Astrocyte (in vitro differentiated cells and primary cell): ENCODE measurements at regions not wholly inside any gene's neighbourhood (a gene's known extent, or its start where the extent isn't known, plus 50 kb on each side); places are given as distances from the start of the nearest gene placed in this dataset.

ENCODE experiments used
- DNase-seq: peaks from one replicate; pipeline ENCODE4 v3.0.0-alpha.2; 2010; ENCODE audit warnings: low read depth
- FAIRE-seq: peaks from 2 replicates; lab custom pipeline; 2011; peaks lifted over from hg19 to GRCh38; lab: Jason Lieb, UNC
- H2AFZ ChIP-seq: 2 replicates; pipeline ENCODE4 v1.6.0; 2012; ENCODE audit warnings: low read depth, low read length, inconsistent platforms
- H3K27ac ChIP-seq: 2 replicates; pipeline ENCODE4 v1.5.1; 2011; ENCODE audit warnings: low read depth, low read length, inconsistent platforms
- H3K27me3 ChIP-seq: 2 replicates; pipeline ENCODE4 v1.6.0; 2011; ENCODE audit warnings: low read length, inconsistent platforms; ENCODE audit not compliant: insufficient read depth
- H3K36me3 ChIP-seq: 2 replicates; pipeline ENCODE4 v1.5.1; 2011; ENCODE audit warnings: low read length, inconsistent platforms; ENCODE audit not compliant: insufficient read depth
- H3K4me1 ChIP-seq: 2 replicates; pipeline ENCODE4 v1.5.1; 2011; ENCODE audit warnings: low read length, inconsistent platforms; ENCODE audit not compliant: insufficient read depth
- H3K4me2 ChIP-seq: 2 replicates; pipeline ENCODE4 v1.6.0; 2012; ENCODE audit warnings: low read length, inconsistent platforms
- H3K4me3 ChIP-seq: 2 replicates; pipeline ENCODE4 v1.5.1; 2011; ENCODE audit warnings: low read depth, mild to moderate bottlenecking, low read length, inconsistent platforms; ENCODE audit not compliant: insufficient read depth
- H3K79me2 ChIP-seq: 2 replicates; pipeline ENCODE4 v1.6.0; 2012; ENCODE audit warnings: mild to moderate bottlenecking, low read length, inconsistent platforms; ENCODE audit not compliant: insufficient read depth
- H3K9ac ChIP-seq: 2 replicates; pipeline ENCODE4 v1.6.0; 2012; ENCODE audit warnings: mild to moderate bottlenecking, low read length, inconsistent platforms
- H3K9me3 ChIP-seq: 2 replicates; pipeline ENCODE4 v1.5.1; 2012; ENCODE audit warnings: low read depth, mild to moderate bottlenecking, low read length, inconsistent platforms; ENCODE audit not compliant: insufficient read depth
- H4K20me1 ChIP-seq: 2 replicates; pipeline ENCODE4 v1.6.0; 2012; ENCODE audit warnings: low read length, inconsistent platforms; ENCODE audit not compliant: insufficient read depth
- H3K27ac Mint-ChIP-seq: one replicate; pipeline ENCODE4 v1.8.0; 2021; ENCODE audit warnings: mild to moderate bottlenecking, mixed read lengths; ENCODE audit not compliant: unreplicated experiment
- H3K27me3 Mint-ChIP-seq: one replicate; pipeline ENCODE4 v1.8.0; 2021; ENCODE audit warnings: low read depth, mixed read lengths; ENCODE audit not compliant: unreplicated experiment
- H3K36me3 Mint-ChIP-seq: one replicate; pipeline ENCODE4 v1.8.0; 2021; ENCODE audit warnings: low read depth, mixed read lengths; ENCODE audit not compliant: unreplicated experiment
- H3K4me1 Mint-ChIP-seq: one replicate; pipeline ENCODE4 v1.8.0; 2021; ENCODE audit warnings: low read depth, mixed read lengths; ENCODE audit not compliant: unreplicated experiment
- H3K4me3 Mint-ChIP-seq: one replicate; pipeline ENCODE4 v1.8.0; 2021; ENCODE audit warnings: mild to moderate bottlenecking, moderate library complexity, mixed read lengths; ENCODE audit not compliant: unreplicated experiment
- H3K9me3 Mint-ChIP-seq: one replicate; pipeline ENCODE4 v1.8.0; 2021; ENCODE audit warnings: mild to moderate bottlenecking, mixed read lengths; ENCODE audit not compliant: unreplicated experiment
- CTCF ChIP-seq: IDR thresholded peaks from 2 replicates; pipeline ENCODE4 v1.5.1; 2011; ENCODE audit warnings: low read depth, mild to moderate bottlenecking, inconsistent platforms, low read length, moderate library complexity; ENCODE audit not compliant: insufficient read depth
- EZH2 ChIP-seq: IDR thresholded peaks from 2 replicates; pipeline ENCODE4 v1.6.1; 2012; ENCODE audit warnings: mild to moderate bottlenecking, low read length, inconsistent platforms; ENCODE audit not compliant: insufficient read depth

DNA sequence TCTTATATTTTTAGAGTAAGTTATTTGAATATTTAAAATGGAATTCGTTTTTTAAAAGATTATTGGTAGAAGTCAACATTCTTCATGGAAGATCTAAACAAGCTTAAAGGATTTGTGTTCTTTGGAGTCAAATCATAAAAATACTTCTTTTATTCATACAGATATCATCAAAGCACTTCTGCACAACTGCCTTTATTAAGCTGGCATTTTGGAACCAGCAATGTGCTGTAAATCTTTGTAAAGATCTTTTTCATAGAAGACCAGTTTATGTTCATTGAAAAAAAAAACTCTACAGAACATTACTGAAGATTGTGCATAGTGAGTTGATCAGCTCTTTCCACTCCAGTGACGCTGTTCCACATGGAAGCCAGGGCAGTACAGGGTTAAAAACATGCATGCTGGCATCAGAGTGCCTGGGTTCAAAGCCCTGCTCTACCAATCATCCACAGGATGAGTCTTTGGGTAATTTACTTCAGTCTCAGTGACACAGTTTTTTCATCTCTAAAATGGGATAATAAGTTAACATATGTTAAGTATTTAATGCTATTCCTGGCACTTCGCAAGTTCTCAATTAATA is 109.6 kb upstream of the SLC38A4 start:
- peaks cover 9% of the 10 kb centered on the region for H3K4me1 Mint-ChIP-seq

DNA sequence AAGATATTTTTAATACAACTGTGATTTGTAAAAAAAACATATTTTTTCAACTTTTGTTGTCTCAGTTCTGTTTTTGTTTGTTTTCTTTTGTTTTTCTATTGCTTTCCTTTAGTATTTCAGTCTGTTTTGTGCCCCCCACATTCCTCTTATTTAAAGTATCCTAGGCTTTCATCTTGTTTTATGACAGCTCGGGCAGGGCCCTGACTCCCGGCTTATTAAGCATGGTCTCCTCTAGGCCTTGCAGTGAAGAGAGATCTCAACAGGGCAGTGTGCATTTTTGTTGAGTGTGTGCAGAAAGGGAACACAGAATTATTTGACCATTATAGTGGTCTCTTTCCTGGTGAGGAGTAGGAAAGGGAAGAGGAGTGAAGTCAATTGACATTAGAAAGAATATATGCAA is 110.2 kb upstream of the SLC38A4 start:
- Mint-ChIP-seq H3K27ac (no peak overlapping the region), H3K27me3 (no peaks in the 10 kb centered on the region), H3K36me3 (no peaks in the 10 kb centered on the region), H3K4me1 (peaks cover 9% of the 10 kb centered on the region), H3K4me3 (no peak overlapping the region), H3K9me3 (peaks cover 2% of the 10 kb centered on the region)
- Histone ChIP-seq H3K27ac (no peak overlapping the region), H3K9ac (no peak overlapping the region), H3K4me3 (no peak overlapping the region), H3K36me3 (no peaks in the 10 kb centered on the region), H4K20me1 (no peaks in the 10 kb centered on the region), H3K79me2 (no peaks in the 10 kb centered on the region), H3K4me1 (peaks cover 4% of the 10 kb centered on the region), H2AFZ (no peak overlapping the region), H3K27me3 (no peaks in the 10 kb centered on the region), H3K4me2 (no peak overlapping the region), H3K9me3 (no peaks in the 10 kb centered on the region)
- FAIRE-seq, result no peak
- TF ChIP-seq EZH2 (no peak), CTCF (no peak)
- no peak for DNase-seq

More for the DNA sequence above, 109.6 kb upstream of the SLC38A4 start:
- H4K20me1 ChIP-seq, result no peaks in the 10 kb centered on the region
- no peak overlapping the region for H2AFZ ChIP-seq
- H3K4me2 ChIP-seq, result no peak overlapping the region
- no peak for TF ChIP-seq CTCF
- no peak for TF ChIP-seq EZH2
- no peak for DNase-seq
- H3K27ac Mint-ChIP-seq, result no peak overlapping the region
- no peaks in the 10 kb centered on the region for H3K27me3 Mint-ChIP-seq
- H3K9me3 Mint-ChIP-seq, result peaks cover 2% of the 10 kb centered on the region
- no peak overlapping the region for H3K27ac ChIP-seq
- H3K79me2 ChIP-seq, result no peaks in the 10 kb centered on the region
- H3K27me3 ChIP-seq, result no peaks in the 10 kb centered on the region
- H3K4me3 ChIP-seq, result no peak overlapping the region
- no peak overlapping the region for H3K9ac ChIP-seq
- no peak for FAIRE-seq
- H3K4me3 Mint-ChIP-seq, result no peak overlapping the region
- H3K36me3 ChIP-seq, result no peaks in the 10 kb centered on the region
- H3K9me3 ChIP-seq, result no peaks in the 10 kb centered on the region
- H3K36me3 Mint-ChIP-seq, result no peaks in the 10 kb centered on the region
- H3K4me1 ChIP-seq, result peaks cover 4% of the 10 kb centered on the region

- DNase-seq (peak; percentile 31), FAIRE-seq (no peak)
- H3K27me3 Mint-ChIP-seq, result no peaks in the 10 kb centered on the region
- H3K4me1 Mint-ChIP-seq, result peaks cover 14% of the 10 kb centered on the region
- Histone ChIP-seq H3K9me3 (no peaks in the 10 kb centered on the region), H3K4me2 (peak overlapping the region; percentile 44), H4K20me1 (no peaks in the 10 kb centered on the region), H3K9ac (no peak overlapping the region), H3K27ac (no peak overlapping the region), H3K4me3 (no peak overlapping the region), H3K36me3 (no peaks in the 10 kb centered on the region), H2AFZ (peak overlapping the region; percentile 13), H3K4me1 (peaks cover 10% of the 10 kb centered on the region), H3K79me2 (no peaks in the 10 kb centered on the region), H3K27me3 (no peaks in the 10 kb centered on the region)
- H3K4me3 Mint-ChIP-seq, result no peak overlapping the region
- TF ChIP-seq EZH2 (no peak), CTCF (no peak)
- H3K27ac Mint-ChIP-seq, result peak overlapping the region; percentile 4
- no peaks in the 10 kb centered on the region for H3K9me3 Mint-ChIP-seq
- H3K36me3 Mint-ChIP-seq, result no peaks in the 10 kb centered on the region
Observed at GRCh38 chr12:46938071-46938678, 112.4 kb upstream of the SLC38A4 start.
